Kidney tubule cell (primary cell): ENCODE measurements at regions not wholly inside any gene's neighbourhood (a gene's known extent, or its start where the extent isn't known, plus 50 kb on each side); places are given as distances from the start of the nearest gene placed in this dataset.

ENCODE experiments used
- DNase-seq: peaks from one replicate; pipeline ENCODE4 v3.0.0-alpha.2; 2018; ENCODE audit warnings: low spot score

DNA sequence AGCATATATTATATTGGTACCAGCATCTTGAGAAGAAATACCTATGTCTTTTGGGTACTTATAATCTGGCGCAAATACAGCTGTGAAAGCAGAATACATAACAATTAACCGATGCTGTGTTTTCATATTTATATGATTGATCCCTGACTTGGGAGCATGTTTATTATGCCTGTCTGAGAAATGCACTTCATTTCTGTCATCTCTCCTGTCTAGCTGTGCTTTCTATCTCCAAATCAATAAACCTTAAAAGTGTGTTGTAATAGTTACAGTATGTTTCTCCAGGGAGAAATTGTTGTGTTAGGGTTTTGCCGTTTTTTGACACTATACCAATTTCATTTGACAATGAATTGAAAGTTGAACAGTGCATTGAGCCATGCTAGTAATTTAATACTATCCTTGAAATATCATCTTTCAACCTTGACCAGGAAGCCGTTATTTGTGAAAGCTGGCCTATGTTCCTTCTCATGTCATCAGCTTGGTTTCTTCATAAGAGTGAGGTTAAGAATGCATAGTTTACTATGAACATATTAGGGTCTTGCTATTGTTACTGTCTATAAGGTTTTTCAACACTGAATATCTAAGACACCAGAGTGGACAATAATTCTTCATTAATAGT lies 206.2 kb upstream of the PCDH18 start:
- DNase-seq = no peak

DNA sequence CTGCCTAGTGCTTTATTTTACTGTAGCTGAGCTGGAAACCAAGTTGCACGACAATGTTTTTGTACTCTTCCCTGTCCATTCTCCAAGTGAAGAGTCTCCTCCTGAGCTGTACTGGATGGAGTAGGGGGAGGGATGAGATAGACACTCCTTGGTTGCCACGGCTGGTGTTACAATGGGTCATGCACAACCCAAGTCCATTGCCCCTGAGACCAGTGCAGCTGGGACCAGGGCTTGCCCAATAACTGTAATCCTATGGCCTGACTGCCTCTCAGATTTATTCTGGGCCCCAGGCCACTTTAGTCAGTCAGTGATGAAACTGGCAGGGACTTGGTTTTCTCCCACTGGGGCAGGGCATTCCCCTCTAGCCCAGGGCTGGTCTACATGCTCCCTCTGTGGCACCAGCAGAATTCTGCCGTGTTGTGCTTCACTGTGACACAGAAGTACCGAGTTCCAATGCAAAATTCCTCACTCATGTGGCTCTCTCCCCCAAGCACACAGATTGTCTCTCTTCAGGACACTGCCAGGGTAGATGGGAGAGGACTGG lies 203.3 kb upstream of the PCDH18 start:
- no peak for DNase-seq

DNA sequence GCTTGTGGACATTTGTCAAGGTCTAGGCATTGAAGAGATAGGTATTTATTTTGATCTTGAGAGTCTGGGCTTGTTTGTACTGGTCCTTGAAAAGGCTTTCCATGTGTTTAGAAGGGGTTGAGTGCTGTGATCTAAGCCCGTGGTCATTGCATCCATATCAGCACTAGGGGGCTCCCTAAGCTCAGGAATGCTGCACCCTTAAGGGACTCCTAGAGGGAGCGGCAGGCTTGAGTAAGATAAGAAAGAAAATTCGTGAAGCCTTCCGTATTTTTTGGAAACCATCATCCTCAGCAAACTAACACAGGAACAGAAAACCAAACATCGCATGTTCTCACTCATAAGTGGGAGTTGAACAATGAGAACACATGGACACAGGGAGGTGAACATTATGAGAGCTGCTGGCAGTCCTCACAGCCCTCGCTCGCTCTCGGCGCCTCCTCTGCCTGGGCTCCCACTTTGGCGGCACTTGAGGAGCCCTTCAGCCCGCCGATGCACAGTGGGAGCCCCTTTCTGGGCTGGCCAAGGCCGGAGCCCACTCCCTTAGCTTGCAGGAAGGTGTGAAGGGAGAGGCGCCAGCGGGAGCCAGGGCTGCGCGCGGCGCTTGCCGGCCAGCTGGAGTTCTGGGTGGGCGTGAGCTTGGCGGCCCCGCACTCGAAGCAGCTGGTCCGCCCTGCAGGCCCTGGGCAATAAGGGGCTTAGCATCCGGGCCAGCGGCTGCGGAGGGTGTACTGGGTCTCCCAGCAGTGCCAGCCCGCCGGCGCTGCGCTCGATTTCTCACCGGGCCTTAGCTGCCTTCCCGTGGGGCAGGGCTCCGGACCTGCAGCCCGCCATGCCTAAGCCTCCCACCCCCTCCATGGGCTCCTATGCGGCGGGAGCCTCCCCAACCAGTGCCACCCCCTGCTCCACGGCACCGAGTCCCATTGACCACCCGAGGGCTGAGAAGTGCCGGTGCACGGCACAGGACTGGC lies 201.2 kb upstream of the PCDH18 start:
- peak; percentile 29 for DNase-seq

DNA sequence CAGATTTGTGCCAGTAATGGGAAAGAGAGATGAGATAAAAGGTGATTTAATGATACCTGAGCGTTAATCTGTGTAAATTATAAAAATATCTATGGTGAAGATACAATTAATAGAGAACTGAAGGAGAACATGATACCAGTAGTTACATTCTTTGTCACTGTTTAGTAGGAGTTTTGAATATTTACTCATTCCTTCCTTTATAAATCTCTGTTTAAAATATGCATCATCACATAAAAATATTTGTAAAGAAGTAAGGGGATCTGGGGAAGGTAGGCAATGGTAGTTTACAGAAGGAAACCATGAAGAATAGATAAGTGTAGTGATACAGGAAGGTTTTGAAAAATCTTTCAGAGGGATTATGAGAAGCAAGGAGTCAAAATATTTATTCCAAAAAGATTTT lies 190.6 kb upstream of the PCDH18 start:
- DNase-seq = no peak

- DNase-seq = no peak
Measured at GRCh38 chr4:137711502-137711901, 179.2 kb upstream of the PCDH18 start.

- DNase-seq = no peak
Measured at GRCh38 chr4:137707626-137708025, 175.3 kb upstream of the PCDH18 start.

GRCh38 chr4:137707102-137707620 lies 174.9 kb upstream of the PCDH18 start:
- no peak for DNase-seq

DNA sequence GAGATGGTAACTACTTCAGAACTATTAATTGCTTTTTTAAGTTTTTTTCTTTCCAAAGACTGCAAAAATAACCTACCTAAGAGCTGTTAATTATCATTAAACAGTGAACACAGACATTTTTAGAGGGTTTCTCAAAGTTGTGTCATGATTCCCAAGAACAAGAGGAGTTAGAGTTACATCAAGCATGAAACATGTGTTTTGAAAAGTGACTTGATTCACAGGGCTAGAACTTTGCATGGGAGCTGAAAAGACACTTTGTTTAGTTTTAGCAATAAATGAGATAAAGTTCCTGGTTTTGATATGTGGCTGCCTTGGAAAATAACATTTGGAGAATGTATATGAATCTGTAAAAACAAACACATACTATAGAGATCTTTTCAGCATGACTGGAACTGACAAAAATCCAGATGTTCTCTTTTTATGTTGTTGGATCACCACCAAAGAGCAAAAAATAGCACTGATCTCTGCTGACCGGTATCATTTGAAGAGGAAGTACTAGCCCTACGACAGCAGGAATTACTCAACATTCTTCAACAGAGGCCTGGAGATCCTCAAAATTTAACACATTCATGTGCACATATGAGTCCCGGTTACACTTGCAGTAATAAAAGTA lies 173.0 kb upstream of the PCDH18 start:
- DNase-seq = peak; percentile 8

GRCh38 chr4:137703195-137703594 lies 170.9 kb upstream of the PCDH18 start:
- no peak for DNase-seq

- no peak for DNase-seq
Measured at GRCh38 chr4:137702512-137702911, 170.2 kb upstream of the PCDH18 start.

GRCh38 chr4:137701401-137701800 lies 169.1 kb upstream of the PCDH18 start:
- DNase-seq = no peak

GRCh38 chr4:137700751-137701150 lies 168.5 kb upstream of the PCDH18 start:
- peak; percentile 4 for DNase-seq

- no peak for DNase-seq
Measured at GRCh38 chr4:137700072-137700471, 167.8 kb upstream of the PCDH18 start.

DNA sequence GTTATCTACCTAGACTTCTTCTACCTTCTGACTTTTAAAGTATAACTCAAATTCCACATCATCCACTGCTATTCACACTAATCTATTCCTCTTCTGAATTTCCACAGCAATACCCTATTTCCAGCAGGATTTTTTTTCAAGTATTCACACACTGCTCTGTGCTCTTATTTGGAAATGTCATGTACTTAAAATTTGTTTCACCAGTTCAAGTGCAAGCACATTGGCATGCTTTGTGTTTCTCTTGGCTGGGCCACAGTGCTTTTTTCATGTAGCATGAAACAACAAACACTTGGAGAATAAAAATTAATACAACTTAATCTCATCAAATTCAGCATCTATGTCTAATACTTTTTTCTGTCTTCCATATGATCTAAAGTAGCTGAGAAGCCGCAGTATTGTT lies 161.8 kb upstream of the PCDH18 start:
- DNase-seq = no peak

GRCh38 chr4:137693641-137694040 lies 161.3 kb upstream of the PCDH18 start:
- no peak for DNase-seq

- no peak for DNase-seq
Measured at GRCh38 chr4:137692205-137692604, 159.9 kb upstream of the PCDH18 start.

GRCh38 chr4:137688651-137689050 lies 156.4 kb upstream of the PCDH18 start:
- DNase-seq = no peak

- DNase-seq = no peak
Measured at GRCh38 chr4:137685357-137685756, 153.1 kb upstream of the PCDH18 start.

DNA sequence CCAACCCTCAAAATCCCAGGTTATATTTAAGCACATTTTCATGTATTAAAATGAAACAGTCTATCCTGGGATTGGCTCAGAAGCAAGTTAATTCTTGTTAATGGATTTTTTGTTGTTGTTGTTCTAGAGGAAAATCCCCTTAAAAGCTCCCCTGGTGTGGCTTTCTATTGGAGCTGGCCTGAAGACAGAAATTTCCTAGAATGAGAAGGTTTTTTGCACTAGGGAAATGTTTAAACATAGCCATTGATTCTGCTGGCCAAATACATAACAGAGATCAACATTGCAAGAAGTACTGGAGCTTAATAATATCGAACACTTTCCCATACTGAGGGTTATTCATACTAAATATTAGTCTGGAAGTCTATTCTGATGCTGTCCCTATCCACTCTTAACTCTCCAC lies 148.8 kb upstream of the PCDH18 start:
- DNase-seq = no peak

DNA sequence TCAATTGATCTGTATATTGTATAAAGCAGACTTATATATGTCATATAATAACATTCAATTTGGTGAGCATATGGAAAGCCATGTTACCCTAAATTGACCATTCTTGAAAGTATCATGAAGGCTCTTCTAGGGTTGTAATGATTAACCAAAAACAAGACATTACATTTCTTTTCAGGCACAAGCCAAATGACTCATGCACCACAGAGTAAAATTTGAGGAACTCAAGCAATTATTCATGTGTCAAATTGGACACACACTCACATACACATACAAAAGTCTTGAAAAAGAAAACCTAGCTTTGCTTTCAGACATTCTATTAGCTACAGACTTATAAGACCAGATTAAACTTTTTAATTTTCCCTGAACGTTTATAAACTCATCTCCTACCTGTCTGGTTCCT lies 146.5 kb upstream of the PCDH18 start:
- peak; percentile 82 for DNase-seq

- DNase-seq = peak; percentile 52
Measured at GRCh38 chr4:137677863-137678262, 145.6 kb upstream of the PCDH18 start.

DNA sequence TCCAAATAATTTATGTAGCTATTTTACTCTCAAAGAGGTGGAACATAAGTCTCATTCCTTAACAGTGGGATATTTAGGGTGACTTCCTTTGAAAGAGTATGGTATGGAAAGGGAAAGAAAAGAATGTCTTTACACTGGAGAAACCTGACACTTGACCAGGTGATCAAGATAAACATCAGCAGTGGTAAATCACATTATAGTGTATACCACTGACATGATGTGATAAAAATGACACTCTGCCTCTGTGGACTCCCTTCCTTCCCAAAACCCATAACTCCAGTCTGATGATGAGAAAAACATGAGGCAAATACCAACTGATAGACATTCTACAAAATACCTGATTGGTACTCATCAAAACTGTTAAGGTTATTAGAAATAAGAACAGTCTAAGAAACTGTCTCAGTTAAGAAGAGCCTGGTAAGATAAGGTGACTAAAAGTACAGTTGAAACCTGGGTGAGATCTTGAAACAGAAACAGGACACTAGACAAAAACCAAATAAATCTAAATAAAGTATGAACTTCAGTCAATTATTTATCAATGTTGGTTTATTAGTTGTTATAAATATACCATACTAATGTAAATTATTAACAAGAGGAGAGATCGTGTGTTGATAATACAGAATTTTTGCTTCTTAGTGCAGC lies 144.2 kb upstream of the PCDH18 start:
- DNase-seq = no peak
